HuH-7 (cell line): ENCODE measurements at regions not wholly inside any gene's neighbourhood (a gene's known extent, or its start where the extent isn't known, plus 50 kb on each side); places are given as distances from the start of the nearest gene placed in this dataset.

ENCODE experiments used
- DNase-seq: peaks from one replicate; pipeline ENCODE4 v3.0.0; 2011; ENCODE audit warnings: low spot score

GRCh38 chr7:1321411-1322239 lies 89.0 kb downstream of the UNCX start:
- DNase-seq: no peak

GRCh38 chr7:1322240-1323110 lies 89.8 kb downstream of the UNCX start:
- no peak for DNase-seq

GRCh38 chr7:1323178-1324027 lies 90.7 kb downstream of the UNCX start:
- no peak for DNase-seq

- DNase-seq: no peak
Observed at GRCh38 chr7:1324028-1324900, 91.6 kb downstream of the UNCX start.

- DNase-seq: no peak
Observed at GRCh38 chr7:1325246-1325645, 92.6 kb downstream of the UNCX start.

GRCh38 chr7:1325646-1326510 lies 93.2 kb downstream of the UNCX start:
- DNase-seq: no peak

GRCh38 chr7:1326511-1326785 lies 93.8 kb downstream of the UNCX start:
- no peak for DNase-seq

- DNase-seq: no peak
Observed at GRCh38 chr7:1329261-1329660, 96.6 kb downstream of the UNCX start.

DNA sequence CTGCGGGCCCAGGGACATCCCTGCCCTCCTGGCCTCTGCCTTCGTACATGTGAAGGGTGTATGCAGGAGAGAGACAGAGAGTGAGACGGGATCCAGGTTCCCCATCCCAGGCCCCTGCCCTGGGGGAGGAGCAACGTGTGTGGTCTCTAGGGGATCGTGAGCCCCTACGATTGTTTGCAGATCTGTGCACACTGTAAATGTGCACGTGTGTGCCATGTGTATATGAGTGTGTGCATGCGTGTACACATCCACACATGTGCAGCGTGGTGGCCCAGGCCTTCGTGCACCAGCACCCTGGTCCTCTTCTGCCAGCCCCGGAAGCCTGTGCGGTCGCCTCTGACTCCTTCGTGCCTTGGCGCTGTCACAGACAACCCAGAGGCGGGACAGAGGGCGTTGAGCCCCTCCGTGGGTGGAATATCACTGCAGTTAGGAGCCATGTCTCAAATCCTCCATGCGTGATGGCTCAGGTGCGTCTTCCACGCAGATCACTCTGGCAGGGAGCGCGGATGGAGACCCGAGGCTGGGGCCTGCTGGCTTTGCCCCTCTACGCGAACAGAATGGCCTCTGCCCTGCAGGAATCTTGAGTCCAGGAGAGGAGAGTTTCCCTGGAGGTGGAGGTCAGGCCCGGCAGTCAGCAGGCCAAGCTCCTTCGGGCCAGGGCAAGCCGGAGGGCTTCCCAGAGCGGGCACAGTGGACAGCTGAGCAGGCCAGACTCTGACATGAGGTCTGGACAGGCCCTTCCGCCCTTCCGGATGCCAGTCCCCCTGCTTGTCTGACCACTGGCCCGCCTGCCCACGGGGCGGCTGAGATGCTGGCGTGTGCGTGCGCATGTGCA lies 97.5 kb downstream of the UNCX start:
- no peak for DNase-seq

GRCh38 chr7:1330801-1331425 lies 98.2 kb downstream of the UNCX start:
- DNase-seq: no peak

DNA sequence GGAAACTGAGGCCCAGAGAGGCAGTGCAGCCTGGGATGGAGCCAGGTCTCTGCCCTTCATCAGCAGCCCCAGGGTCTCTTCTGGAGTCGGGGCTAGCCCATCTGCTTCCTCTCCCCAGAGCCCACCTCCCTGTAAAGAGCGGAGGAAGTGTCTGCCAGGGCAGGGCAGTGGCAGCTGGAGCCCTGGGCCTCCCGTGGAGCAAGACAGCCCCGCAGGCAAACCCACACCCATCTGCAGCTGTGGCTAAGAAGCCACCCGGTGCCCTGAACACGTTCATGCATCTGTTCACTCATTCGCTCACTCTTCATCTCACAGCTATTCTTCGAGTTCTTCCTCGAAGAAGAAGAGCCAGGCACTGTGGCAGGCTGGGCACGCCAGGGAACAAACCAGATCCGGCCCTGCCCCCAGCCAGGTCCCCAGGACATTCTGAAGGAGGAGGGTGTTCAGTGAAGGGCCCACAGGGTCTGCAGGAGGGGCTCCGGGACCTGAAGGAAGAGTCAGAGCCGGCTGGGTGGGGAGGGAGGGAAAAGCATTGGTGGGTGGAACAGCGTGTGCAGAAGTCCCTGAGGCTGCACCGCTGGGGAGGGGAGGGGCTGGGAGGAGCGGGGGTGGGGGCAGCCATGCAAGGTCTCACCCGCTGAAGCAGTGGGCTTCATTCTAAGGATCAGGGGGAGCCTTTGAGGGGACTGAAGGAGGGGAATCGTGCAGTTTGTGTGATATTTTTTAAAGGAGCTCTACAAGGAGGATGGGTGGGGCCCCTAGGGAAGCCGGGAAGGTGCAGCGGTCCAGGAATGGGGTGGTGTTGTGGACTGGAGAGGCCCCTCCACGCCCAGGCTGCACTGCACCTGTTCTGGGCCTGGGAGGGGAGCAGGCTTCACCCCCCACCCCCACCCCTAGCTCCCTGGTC lies 99.1 kb downstream of the UNCX start:
- DNase-seq: no peak

- no peak for DNase-seq
Observed at GRCh38 chr7:1336509-1336908, 103.8 kb downstream of the UNCX start.

- no peak for DNase-seq
Observed at GRCh38 chr7:1339611-1340010, 106.9 kb downstream of the UNCX start.

DNA sequence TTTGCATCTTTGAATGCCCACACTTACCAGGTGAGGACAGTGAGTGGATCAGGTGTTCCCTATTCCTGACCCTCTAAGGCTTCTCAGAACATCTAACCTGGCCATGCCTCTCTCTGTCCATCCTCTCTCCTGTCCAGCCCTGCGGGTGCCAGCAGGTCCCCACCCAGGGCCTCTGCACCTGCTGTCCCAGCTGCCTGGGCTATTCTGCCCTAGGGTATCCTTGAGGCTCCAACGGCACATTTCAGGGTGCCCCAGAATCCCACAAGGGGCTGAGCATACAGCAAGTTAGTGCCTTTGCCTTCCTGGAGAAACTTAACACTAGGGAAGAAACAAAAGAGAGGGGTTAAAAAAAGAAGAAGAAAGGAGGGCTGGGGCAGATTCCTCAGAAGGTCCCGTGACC lies 107.4 kb downstream of the UNCX start:
- DNase-seq: no peak

DNA sequence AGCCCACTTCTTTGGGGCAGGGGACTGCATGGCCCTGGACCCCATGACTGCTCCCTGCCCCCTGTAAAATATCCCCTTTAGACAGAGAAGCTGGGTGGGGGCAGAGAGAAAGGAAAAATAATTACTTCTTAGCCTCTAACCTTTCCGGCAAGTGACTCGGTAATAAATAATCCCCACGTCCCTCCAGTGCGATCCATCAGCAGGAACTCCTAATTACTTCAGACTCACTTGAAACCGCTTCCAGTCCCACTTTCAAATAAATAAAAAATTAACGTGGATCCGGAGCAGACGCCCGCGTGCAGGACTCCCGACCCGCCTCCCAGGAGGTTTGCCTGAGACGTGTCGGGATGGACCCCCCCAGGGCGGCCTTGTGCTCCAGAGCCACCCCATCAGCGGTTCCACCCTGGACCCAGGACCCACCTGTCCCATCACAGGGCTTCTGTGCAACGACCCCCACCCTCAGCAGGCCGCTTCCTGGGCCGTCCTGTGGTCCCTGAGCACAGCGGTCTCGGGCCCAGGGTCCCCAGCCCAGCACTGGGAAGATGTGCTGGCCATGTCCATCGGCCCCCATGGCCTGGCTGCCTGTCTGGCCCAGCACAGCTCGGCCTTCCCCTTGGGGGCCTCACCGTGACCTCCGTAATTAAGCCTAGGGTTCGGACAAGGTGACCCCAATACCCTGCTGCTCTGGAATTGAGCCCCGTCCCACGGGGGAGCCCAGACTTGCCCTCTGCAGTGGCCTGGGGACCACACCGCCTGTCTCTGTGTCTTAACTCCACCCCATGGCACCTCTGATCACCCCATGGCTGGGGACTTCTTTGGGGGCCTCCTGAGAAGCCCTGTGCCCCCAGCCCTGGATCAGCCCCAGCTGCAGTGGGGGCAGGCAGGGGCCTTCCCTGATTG lies 108.0 kb downstream of the UNCX start:
- DNase-seq: no peak

GRCh38 chr7:1341361-1342089 lies 108.9 kb downstream of the UNCX start:
- no peak for DNase-seq
